Renal cortical epithelial cell (primary cell): ENCODE measurements at regions not wholly inside any gene's neighbourhood (a gene's known extent, or its start where the extent isn't known, plus 50 kb on each side); places are given as distances from the start of the nearest gene placed in this dataset.
A peak's percentile ranks its signal among the peaks of the same experiment; 100 is the strongest.

Experiments
- DNase-seq: peaks from one replicate; pipeline ENCODE4 v3.0.0-alpha.2; 2011; ENCODE audit warnings: low read depth

DNA sequence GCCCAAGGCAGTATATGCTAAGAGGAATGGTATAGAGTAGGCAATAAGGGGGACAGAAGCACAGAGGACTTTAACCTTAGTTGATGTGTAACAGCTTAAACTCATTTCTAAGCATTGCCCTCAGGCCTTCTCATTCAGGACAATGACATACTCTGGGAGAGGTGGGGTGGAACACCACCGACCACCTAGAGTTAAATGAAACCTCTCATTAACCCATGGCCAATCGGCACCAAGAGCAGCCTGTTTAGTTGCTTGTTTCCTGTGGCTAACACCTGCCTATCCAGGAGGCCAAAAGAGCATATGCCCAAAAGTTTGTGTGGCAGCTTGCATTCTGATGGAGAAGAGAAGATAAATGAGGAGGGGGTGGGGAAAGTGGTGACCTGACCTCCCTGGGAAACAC, 50.0 kb downstream of the PABIR2 start:
- DNase-seq: peak; percentile 74

DNA sequence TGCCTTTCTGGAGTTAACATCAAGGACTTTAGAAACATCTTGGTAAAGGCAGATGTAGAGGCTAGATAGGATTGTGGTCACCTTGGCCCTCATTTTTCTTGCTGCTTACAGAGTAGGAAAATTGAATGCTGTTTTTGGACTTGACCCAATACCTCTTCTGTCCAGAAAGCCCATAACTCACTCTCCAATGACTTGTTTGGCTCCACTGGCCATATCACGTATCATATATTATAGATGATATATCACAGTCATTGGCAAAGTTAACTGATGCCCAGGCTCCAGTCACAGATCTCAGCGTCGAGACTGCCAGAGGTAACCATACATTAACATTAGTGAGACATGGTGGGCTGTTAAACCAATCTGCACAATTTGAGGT, 50.6 kb downstream of the PABIR2 start:
- no peak for DNase-seq

DNA sequence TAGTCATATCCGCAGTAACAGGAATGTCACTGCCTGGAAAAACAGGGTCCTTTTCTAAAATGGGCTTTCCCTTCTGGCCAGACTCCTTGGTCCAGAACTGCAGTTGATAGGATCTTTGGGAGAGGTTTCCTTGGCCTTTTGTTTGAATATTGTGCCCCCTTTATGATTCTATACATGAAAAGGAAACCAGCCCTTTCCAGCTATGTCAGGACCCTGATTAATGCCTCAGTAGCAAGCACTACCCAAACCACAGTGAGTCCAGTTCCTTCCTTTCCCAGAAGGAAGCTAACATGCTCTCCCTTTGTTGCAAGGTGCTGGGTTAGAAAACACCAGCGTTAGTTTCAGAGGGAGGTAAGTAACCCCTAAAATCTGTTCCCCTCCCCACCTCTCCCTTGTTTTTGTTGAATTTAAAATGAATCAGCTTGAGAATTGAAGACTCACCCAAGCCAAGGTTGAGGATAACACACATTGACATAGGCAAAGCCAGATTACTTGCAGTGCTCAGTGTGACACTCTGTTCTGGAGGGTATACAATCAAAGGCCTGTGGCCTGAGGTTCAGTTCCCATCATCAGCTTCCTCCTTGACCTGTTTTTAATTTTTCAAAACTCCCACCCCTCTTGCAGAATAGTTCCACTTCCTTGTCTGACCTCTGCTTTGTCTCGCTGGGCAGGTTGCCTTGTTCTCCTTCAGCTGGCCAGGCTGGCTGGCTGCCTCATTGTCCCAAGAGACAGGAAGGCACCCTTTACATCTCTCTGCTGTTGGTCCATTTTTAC, 51.2 kb downstream of the PABIR2 start:
- no peak for DNase-seq

GRCh38 chrX:134743091-134743490, 53.9 kb downstream of the PABIR2 start:
- no peak for DNase-seq

GRCh38 chrX:134742573-134742972, 54.4 kb downstream of the PABIR2 start:
- no peak for DNase-seq

DNA sequence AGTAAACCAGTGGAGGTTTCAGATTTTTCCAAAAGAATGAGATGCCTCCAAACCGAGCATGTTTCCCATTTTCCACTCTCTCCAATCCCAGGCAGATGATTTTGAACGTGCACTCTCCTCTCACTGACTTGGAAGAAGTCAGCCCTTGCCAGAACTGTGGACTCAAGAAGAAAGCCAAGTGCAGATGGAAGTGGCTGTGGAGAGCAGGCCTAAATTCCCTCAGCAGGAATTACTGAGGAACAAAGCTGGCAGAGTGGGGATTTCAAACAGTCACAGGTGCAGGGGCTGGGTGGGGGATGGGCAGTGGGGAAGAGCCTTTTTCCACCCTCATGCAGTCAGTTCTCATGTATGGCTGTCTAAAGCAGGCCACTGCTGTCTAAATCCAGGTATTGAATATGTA, 55.3 kb downstream of the PABIR2 start:
- no peak for DNase-seq

GRCh38 chrX:134738986-134739740, 57.8 kb downstream of the PABIR2 start:
- no peak for DNase-seq

- DNase-seq: no peak
Observed at GRCh38 chrX:134738445-134738844, 58.6 kb downstream of the PABIR2 start.

DNA sequence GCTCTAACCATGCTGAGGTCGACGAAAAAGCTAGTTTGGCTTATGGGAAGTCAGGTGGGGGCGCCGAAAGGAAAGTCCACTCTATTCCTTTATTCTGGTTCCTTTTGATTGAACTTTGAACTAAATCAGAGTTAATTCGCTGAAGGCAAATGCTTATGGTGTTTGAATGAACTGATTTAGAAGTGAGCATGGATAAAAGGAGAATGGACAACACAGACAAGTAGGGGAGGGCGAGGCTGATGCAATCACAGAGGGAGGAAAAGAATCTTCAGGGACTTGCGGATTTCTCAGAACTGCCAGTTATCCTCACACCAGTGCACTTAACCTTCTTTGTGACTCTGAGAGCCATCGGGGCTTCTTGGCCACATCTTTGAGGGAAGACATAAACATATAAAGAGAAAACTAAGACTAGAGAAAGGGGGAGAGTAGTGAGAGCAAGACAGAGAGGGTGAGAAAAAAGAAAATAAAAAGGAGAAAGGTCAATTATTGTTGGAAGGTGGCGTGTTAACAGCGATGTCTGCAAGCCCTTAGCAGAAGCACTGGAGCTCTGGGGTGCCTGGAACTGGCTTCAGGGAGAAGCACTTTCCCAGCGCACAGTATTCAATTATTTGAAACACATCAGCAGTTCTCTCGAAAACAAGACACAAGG, 59.2 kb downstream of the PABIR2 start:
- DNase-seq: no peak

- DNase-seq: peak; percentile 9
Observed at GRCh38 chrX:134737061-134737460, 59.9 kb downstream of the PABIR2 start.

DNA sequence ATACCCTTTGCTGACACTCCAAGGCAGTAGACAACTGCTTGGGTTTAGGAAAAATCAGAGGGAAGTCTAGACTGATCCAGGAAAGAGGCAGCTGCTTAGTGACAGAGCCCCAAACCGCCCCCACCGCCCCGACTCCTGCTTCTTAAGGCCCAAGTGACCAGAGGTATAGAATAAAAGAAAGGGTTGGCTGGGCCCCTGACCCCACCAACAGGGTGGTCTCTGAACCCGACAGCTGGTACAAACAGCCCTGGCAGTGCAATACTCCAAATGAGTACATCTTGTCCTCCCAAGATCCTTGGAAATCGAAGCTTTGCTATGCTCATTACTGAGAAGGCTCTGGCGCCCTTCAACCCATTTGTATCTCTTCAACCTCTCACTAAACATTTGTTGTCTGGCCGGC, 60.6 kb downstream of the PABIR2 start:
- DNase-seq: no peak

GRCh38 chrX:134735015-134735414, 62.0 kb downstream of the PABIR2 start:
- no peak for DNase-seq

DNA sequence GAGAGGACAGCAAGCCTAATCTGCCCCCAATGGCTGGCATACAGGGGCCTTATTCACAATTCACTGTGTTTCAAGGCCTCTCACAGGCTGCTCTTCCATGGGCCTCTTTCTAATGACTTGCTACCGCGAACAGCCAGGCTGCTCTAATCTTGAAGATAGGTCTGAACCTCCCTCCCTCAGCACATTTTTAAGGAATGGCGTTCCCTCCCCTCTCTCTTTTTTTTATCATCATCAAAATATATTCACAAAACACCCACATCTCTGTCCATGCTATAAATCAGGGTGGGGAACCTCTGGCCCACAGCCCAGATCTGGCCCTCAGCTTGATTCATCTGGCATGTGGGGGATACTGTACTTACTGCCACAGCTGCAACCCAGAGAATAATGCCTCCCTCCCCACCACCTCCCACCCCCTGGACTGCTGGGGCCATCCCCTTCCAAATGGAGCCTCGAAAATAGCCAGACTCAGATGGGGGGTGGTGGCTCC, 62.5 kb downstream of the PABIR2 start:
- DNase-seq: no peak

DNA sequence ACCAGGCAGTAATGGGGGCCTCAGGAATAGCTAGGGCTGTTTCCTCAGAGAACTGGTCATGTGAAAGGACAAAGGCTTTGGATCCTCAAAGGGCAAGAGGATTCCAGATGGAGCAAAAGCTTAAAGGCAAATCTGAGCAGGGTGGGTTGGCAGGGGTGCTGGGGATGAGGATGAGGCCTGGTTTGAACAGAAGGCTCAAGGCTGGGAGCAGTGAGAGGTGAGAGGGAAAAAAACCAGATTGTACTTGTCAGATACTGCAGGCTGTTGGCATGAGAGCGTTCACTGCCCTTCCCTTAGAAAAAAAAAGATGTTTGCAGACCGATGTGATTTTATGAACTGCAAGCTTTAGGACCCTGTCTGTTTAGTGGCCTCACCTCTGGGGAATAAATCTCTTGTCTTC, 63.4 kb downstream of the PABIR2 start:
- no peak for DNase-seq

GRCh38 chrX:134732676-134733075, 64.3 kb downstream of the PABIR2 start:
- DNase-seq: no peak

GRCh38 chrX:134732152-134732551, 64.9 kb downstream of the PABIR2 start:
- DNase-seq: no peak

- DNase-seq: peak; percentile 6
Observed at GRCh38 chrX:134727363-134727762, 69.1 kb upstream of the PLAC1 start.

GRCh38 chrX:134725103-134725690, 66.9 kb upstream of the PLAC1 start:
- no peak for DNase-seq

DNA sequence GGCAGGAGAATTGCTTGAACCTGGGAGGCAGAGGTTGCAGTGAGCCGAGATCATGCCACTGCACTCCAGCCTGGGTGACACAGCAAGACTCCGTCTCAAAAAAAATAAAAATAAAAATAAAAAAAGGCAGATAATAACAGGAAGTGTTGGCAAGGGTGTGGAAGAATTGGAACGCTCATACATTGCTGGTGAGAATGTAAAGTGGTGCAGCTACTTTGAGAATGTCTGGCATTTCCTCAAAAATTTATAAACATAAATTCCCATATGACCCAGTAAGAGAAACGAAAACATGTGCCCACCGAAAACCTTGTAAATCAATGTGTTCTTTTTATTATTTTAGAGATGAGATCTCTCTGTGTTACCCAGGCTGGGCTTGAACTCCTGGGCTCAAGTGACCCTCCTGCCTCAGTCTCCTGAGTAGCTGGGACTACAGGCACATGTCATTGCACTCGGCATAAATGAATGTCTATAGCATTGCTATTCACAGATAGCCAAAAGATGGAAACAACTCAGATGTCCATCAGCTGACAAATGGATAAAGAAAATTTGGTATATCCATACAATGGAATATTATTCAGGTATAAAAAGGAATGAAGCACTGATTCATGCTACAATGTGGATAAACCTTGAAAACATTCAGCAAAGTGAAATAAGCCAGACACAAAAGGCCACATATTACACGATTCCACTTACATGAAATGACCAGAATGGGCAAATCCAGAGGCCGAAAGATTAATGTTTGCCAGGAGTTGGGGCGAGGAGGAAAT, 63.7 kb upstream of the PLAC1 start:
- DNase-seq: no peak

DNA sequence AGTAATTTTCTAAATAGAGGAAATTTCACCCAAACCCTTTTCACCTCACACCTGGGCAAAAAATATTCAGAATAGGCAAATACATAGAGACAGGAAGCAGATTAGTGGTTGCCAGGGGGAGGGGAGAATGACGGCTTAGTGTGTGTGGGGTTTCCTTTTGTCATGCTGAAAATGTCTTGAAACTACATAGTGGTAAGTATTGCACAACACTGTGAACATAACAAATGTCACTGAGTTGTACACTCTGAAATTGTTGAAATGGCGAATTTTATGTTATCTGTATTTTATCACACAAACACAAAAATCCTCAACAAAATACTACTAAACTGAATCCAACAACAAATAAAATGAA, 60.7 kb upstream of the PLAC1 start:
- DNase-seq: peak; percentile 37

- DNase-seq: peak; percentile 95
Observed at GRCh38 chrX:134718105-134718965, 60.1 kb upstream of the PLAC1 start.
